HL-60 (cell line): ENCODE measurements at regions not wholly inside any gene's neighbourhood (a gene's known extent, or its start where the extent isn't known, plus 50 kb on each side); places are given as distances from the start of the nearest gene placed in this dataset.

Experiments used
- DNase-seq, 2 experiments: peaks; one replicate each; pipeline ENCODE4 v3.0.0-alpha.2; 2010 to 2020; ENCODE audit warnings: low read depth in 1 of 2, low spot score in 1 of 2
- H3K27ac ChIP-seq: fragments of 250-450 bp; sonication (Bioruptor Pico); replicated peaks from 2 replicates; pipeline ENCODE4 v1.5.1; 2020; ENCODE audit warnings: mild to moderate bottlenecking, moderate library complexity
- H3K27me3 ChIP-seq: fragments of 250-450 bp; sonication (Bioruptor Pico); 2 replicates; pipeline ENCODE4 v1.5.1; 2021; ENCODE audit warnings: mild to moderate bottlenecking, moderate library complexity; ENCODE audit not compliant: insufficient read depth, poor library complexity, severe bottlenecking
- H3K4me3 ChIP-seq: replicated peaks from 2 replicates; pipeline ENCODE4 v1.5.1; 2011; ENCODE audit warnings: mild to moderate bottlenecking, control low read depth, low read length; ENCODE audit not compliant: insufficient read depth
- CTCF ChIP-seq: IDR thresholded peaks from one replicate; pipeline ENCODE4 v1.5.1; 2011; ENCODE audit warnings: low read length, control low read depth, inconsistent platforms; ENCODE audit not compliant: insufficient read depth
- GABPA ChIP-seq: IDR thresholded peaks from 2 replicates; pipeline ENCODE4 v1.6.1; 2012; ENCODE audit warnings: low read depth
- POLR2AphosphoS5 ChIP-seq: IDR thresholded peaks from 2 replicates; pipeline ENCODE4 v1.6.1; 2012; ENCODE audit warnings: low read depth
- REST ChIP-seq: IDR thresholded peaks from 2 replicates; pipeline ENCODE4 v1.6.1; 2012; ENCODE audit warnings: low read depth; ENCODE audit not compliant: insufficient replicate concordance
- SPI1 ChIP-seq: IDR thresholded peaks from 2 replicates; pipeline ENCODE4 v1.6.1; 2012; ENCODE audit warnings: low read depth, mild to moderate bottlenecking, borderline replicate concordance

DNA sequence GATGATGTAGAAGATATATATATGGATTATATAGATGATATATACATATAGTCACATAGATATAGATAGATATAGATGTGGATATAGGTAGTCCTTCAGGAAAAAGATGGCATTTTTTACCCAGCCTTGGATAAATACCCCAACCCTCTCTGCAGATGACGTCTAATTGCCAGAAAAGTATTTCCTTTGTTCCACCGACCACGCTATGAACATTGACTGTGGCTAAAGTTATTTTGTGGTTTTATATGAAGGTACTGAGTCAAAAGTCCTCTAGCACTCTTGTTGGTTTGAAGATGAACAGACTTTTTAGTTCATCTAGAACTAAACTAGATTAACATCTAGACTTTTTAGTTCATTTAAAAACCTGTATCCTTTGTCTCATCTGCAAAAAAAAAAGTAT lies 207.7 kb downstream of the PLOD2 start:
- no peaks in the 10 kb centered on the region for H3K27me3 ChIP-seq
- TF ChIP-seq CTCF (no peak), GABPA (no peak), SPI1 (no peak), REST (no peak), POLR2AphosphoS5 (no peak)
- no peak for DNase-seq
- H3K4me3 ChIP-seq: no peak overlapping the region
- no peak overlapping the region for H3K27ac ChIP-seq

- no peak overlapping the region for H3K4me3 ChIP-seq
- TF ChIP-seq REST: no peak
- H3K27me3 ChIP-seq: no peaks in the 10 kb centered on the region
- DNase-seq: no peak
- H3K27ac ChIP-seq: no peak overlapping the region
These were observed 201.4 kb downstream of the PLOD2 start for GRCh38 chr3:145959457-145960088.

DNA sequence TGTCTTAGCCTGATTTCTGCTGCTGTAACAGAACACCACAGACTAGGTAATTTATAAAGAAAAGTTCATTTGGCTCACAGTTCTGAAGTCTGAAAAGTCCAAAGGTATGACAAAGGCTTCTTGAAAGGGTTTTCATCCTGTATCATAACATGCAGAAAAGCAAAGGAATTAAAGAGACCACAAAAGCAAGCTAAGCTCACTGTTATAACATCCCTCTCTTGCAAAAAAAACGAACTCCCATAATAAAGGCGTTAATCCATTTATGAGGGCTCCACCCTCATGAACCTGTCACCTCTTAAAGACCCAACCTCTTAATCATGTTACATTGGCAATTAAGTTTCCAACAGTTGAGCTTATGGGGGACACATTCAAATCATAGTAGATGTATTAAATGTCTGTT lies 197.9 kb downstream of the PLOD2 start:
- Histone ChIP-seq H3K27me3 (no peaks in the 10 kb centered on the region), H3K27ac (no peak overlapping the region), H3K4me3 (no peak overlapping the region)
- DNase-seq: no peak
- TF ChIP-seq SPI1: no peak
- TF ChIP-seq POLR2AphosphoS5: no peak

GRCh38 chr3:145967043-145967442 lies 193.9 kb downstream of the PLOD2 start:
- H3K4me3 ChIP-seq: no peak overlapping the region
- no peaks in the 10 kb centered on the region for H3K27me3 ChIP-seq
- no peak overlapping the region for H3K27ac ChIP-seq
- DNase-seq: no peak
- no peak for TF ChIP-seq SPI1
- TF ChIP-seq POLR2AphosphoS5: no peak
- no peak for TF ChIP-seq GABPA
- TF ChIP-seq CTCF: no peak
- no peak for TF ChIP-seq REST
